Posterior cingulate gyrus (tissue), 11 donors: ENCODE measurements at regions not wholly inside any gene's neighbourhood (a gene's known extent, or its start where the extent isn't known, plus 50 kb on each side); places are given as distances from the start of the nearest gene placed in this dataset.
A peak's percentile ranks its signal among the peaks of the same experiment; 100 is the strongest.
"Not testable (repeated sequence)": the region's sequence is repeated elsewhere in the genome, so short reads cannot be mapped to it uniquely, and the experiment has no call there.

Source experiments
- DNase-seq, 10 donors: peaks; one replicate each; pipeline versions ENCODE4 v3.0.0 to v3.0.0-alpha.2; 2020 to 2021; ENCODE audit warnings: mixed read lengths in 3 of 10
- intact Hi-C: fragments of 100-400 bp; cut with DNase I; formaldehyde crosslinking; loops from one replicate; pipeline ENCODE4 v1.15.1; 2023

DNA sequence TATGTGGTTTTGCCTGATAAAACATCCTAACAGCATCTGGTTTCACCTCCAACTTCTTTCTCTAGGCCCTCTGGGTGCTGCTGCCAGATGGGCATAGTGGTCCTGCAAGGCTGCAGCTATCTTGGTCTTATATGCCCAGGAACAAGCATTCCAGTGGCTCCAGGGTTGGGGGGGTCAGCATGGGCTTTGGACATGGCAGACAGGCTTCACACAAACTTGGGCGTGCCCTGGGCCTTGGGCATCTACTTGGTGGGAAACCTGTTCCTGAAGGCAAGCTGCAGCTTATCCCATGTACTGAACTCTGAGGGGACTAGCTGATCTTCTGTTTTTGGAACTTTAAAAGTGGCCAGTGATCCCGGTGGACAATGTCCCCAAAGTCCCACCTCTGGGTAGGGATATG lies 54.9 kb upstream of the ZNF678 start:
- peak in 1 of 10 donors; percentile 61 for DNase-seq
- intact Hi-C loops = no loop called here

DNA sequence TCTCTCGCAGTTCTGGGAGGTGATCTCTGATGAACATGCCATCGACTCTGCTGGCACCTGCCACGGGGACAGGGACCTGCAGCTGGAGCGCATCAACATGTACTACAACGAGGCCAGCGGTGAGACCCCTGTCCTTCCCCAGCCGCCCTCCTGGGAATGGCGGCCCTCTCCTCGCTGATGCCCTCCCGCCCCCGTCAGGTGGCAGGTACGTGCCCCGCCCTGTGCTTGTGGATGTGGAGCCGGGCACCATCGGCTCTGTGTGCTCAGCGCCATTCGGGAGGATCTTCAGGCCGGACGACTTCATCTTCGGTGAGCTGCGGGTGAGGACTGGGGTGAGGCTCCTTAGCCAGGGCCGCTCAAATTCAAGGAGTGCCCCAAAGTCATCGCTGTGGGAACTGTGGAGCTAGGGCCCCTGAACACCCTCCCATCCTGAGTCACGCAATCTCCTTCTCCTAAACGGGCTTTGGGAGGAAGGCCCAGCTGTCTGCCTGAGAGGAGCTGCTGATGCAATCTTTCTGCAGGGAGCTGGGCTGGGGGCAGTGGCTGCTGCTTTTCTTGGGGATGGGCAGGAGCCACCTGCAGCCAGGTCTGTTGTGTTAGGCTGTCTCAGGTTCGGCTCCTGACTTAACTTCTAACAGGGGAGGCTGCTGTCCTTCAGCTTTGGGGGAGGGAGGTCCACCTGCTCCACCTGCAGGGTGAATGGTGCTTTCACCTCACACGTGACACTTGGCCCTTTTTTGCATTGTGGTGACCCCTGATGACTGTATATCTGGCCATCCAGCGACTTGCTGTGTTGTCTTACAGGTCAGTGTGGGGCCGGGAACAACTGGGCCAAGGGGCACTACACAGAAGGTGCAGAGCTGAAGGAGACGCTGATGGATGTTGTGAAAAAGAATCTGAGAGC lies 56.6 kb upstream of the ZNF678 start:
- intact Hi-C loops, DNase-seq: not testable (repeated sequence)

DNA sequence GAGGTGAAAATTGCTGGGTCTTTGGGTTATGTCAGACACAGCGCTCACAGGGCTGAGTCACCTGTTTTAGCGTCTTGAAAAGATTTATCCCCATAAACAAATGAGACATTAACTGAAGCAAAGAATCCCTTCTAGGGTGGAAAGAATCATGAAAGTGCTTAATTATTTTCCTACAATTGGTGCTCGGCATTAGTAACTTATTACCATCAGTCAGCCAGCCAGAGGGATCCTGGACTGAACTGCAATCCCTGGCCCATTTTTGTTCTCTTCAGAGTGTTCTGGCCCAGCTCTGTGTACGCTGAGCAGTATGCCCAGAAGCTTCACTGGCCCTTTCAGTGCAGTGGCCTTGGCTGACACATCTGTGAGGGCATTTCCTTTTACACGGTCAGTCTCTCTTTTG lies 67.3 kb upstream of the ZNF678 start:
- intact Hi-C loops, DNase-seq: not testable (repeated sequence)

DNA sequence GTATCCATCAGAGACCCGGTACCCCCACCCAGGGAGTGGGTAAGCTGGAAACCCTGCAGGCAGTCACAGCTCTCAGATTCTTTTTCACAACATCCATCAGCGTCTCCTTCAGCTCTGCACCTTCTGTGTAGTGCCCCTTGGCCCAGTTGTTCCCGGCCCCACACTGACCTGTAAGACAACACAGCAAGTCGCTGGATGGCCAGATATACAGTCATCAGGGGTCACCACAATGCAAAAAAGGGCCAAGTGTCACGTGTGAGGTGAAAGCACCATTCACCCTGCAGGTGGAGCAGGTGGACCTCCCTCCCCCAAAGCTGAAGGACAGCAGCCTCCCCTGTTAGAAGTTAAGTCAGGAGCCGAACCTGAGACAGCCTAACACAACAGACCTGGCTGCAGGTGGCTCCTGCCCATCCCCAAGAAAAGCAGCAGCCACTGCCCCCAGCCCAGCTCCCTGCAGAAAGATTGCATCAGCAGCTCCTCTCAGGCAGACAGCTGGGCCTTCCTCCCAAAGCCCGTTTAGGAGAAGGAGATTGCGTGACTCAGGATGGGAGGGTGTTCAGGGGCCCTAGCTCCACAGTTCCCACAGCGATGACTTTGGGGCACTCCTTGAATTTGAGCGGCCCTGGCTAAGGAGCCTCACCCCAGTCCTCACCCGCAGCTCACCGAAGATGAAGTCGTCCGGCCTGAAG lies 69.3 kb upstream of the ZNF678 start:
- intact Hi-C loops, DNase-seq: not testable (repeated sequence)

DNA sequence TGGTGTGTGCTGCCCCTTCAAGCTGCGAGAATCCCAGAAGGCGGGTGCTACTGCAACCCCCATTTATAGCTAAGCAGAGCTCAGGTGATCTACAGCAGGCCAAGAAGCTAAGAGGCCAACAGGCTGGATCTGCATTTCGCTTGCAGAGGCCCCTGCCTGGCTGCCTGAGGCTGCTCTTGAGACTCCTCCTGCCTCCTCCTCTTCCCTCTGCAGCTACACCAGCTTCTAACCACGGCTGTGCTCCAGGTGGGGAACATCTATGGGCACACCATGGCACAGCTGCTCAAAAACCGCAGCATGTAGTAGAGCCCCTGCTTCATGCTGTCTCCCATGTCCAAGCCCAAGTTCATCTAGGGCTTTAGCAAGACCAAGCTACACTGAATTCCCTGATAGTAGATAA lies 72.9 kb upstream of the ZNF678 start:
- DNase-seq = no peak
- intact Hi-C loops = no loop called here

DNA sequence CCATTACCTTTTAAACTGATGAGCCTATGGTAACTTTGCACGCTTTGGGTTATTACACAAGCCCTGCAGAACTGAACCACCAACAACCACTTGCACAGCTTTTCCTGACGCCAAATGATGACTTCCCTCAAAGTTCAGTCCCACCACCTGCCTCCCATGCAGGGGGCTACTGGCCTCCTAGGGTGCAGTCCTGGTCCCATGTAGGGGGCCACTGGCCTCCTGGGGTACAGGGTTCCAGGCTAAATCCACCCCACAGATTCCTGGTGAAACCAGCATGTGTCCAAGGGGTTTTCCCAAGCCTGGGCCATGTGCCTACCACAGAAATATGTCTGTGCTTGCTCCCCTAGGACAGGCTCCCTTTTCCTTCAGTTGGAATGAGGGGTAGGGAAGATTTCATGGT lies 73.4 kb upstream of the ZNF678 start:
- no peak for DNase-seq

DNA sequence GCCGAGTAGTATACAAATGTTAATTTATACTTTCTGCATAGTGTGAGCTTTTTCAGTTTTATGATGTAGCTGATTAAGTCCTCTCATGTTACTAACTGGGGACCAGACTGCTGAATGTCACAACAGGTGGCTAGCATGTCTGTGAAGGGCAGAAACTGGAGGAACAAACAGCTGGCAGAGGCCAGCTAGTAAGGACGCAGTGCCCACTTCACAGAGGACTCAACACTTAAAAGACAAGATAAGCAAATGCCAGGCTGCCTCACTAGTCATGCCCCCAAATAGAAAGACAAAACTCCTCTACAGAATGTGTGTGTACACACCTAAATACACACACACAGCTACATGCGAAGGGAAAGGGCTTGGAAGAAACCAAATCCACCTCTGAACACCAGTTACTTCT lies 73.8 kb upstream of the ZNF678 start:
- no peak for DNase-seq
- intact Hi-C loops = no loop called here

More for the DNA sequence above, 73.4 kb upstream of the ZNF678 start:
- intact Hi-C loops = no loop called here

DNA sequence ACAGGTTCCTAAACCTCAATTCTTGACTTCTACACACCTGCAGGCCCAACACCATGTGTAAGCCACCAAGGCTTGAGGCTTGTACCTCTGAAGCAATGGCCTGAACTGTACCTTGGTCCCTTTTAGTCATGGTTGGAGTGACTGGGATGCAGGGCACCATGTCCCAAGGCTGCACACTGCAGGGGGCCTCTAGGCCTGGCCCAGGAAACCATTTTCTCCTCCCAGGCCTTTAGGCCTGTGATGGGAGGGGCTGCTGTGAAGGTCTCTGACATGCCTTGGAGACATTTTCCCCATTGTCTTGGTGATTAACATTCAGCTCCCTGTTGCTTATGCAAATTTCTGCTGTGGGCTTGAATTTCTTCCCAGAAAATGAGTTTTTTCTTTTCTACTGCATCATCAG lies 75.8 kb upstream of the ZNF678 start:
- DNase-seq = no peak
- intact Hi-C loops = no loop called here

DNA sequence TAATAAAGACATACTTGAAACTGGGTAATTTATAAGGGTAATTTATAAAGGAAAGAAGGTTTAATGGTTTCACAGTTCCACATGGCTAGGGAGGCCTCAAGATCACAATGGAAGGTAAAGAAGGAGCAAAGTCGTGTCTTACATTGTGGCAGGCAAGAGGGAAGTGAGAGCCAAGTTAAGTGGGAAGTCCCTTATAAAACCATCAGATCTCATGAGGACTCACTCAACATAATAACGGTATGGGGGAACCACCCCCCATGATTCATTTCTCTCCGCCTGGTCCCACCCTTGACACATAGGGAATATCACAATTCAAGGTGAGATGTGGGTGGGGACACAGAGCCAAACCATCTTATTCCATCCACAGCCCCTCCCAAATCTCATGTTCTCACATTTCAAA lies 76.8 kb upstream of the ZNF678 start:
- intact Hi-C loops = no loop called here
- no peak for DNase-seq

DNA sequence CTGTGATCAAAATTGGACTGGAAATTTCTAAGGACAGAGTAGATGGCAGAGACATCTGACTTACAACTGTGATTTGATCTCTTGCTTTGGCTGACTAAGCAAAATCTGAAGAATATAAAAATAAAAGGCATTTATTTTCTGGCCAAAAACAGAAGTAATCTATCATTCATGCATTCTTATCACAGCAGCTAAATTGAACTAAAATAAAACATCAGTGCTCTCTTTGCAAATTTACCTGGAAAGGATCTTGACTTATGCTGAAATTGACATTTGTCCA lies 81.4 kb upstream of the ZNF678 start:
- DNase-seq = no peak
- intact Hi-C loops = no loop called here

DNA sequence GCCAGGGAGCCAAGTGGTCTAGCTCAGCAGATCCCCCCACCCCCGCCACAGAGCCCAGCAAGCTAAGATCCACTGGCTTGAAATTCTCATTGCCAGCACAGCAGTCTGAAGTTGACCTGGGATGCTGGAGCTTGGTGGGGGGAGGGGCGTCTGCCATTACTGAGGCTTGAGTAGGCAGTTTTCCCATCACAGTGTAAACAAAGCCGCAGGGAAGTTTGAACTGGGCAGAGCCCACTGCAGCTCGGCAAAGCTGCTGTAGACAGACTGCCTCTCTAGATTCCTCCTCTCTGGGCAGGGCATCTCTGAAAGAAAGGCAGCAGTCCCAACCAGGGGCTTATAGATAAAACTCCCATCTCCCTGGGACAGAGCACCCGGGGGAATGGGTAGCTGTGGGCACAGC lies 89.3 kb upstream of the ZNF678 start:
- DNase-seq, intact Hi-C loops: not testable (repeated sequence)

DNA sequence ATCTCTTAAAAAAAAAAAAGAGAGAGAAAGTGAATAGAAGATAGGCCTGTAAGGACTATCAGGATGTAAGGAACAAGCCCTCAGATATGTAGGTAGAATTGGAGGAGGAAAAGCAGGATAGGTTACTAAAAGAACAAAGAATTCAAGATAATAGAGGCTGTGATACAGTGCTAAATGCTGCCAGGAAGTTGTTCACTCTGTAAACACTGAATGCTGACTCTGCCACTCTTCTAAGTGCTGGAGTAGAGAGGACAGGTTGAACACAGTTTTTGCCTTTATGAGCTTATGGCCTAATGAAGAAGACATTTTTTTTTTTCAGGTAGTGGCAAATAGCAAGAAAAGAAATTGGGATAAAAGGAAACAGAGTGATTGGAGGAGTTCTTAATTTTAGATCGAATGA lies 90.6 kb upstream of the ZNF678 start:
- intact Hi-C loops = no loop called here

DNA sequence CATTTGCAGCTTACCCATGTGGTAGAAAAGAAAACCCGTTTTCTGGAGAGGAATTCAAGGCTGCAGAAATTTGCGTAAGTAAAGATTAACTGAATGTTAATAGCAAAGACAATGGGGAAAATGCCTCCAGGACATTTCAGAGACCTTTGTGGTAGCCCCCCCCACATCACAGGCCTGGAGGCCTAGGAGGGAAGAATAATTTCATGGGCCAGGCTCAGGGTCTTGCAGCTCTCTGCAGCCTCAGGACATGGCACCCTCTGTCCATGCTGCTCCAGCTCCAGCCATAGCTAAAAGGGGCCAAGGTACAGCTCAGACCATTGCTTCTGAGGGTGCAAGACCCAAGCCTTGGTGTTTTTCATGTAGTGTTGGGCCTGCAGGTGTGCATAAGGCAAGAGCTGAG lies 92.7 kb upstream of the ZNF678 start:
- no peak for DNase-seq
- intact Hi-C loops = no loop called here

More for the DNA sequence above, 90.6 kb upstream of the ZNF678 start:
- DNase-seq = no peak

DNA sequence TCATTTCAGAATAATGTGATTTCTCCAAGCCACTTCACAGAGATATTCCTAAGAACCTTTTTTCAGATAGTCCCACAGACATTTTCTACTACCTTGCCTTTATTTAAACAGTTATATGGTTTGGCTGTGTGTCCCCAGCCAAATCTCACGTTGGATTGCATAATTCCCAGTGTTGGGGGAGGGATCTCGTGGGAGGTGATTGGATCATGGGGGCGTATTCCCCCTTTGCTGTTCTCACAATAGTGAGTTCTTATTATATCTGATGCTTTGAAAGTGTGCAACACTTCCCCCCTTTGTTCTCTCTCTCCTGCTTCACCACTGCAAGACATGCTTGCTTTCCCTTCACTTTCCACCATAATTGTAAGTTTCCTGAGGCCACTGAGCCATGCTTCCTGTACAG lies 93.6 kb upstream of the ZNF678 start:
- DNase-seq = no peak
- intact Hi-C loops = no loop called here

DNA sequence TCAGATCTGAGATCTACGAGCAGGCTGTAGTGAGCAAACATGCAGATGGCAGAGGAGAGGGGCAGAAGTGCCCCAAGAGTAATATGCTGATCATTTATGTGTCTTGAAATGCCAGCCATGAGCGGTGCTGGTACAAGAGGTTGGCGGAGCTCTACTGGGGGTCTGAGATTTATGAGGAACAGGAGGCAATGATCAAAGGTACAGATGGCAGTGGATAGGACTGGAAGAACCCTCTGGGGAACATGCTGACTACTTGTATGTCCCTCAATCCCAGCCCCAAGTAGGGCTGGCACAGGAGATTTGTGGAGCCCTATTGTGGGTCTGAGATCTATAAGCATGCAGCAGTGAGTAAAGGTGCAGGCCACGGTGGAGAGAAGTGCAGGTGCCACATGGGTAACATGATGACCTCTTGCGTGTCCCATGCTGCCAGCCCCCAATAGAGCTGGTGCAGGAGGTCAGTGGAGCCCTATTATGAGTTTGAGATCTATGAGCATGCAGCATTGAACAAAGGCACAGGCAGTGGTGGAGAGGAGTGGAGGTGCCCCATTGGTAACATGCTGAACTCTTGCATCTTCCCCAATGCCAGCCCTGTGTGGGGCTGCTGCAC lies 97.2 kb upstream of the ZNF678 start:
- intact Hi-C loops = no loop called here
- no peak for DNase-seq

DNA sequence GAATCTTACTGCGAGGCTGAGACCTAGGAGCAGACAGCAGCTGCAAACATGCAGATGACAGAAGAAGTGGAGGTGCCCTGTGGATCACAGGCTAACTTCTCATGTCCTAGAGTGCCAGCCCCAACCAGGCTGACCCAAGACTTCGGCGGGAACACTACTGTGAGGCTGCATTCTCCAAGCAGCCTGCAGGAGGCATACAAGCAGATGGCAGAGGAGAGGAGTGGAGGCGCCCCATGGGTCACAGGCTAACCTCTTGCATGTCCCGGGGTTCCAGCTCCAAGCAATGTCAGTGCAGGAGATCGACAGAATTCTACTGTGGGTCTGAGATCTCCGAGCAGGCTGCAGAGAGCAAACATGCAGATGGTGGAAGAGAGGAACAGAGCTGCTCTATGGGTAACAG lies 98.1 kb upstream of the ZNF678 start:
- intact Hi-C loops = no loop called here
- DNase-seq = no peak

DNA sequence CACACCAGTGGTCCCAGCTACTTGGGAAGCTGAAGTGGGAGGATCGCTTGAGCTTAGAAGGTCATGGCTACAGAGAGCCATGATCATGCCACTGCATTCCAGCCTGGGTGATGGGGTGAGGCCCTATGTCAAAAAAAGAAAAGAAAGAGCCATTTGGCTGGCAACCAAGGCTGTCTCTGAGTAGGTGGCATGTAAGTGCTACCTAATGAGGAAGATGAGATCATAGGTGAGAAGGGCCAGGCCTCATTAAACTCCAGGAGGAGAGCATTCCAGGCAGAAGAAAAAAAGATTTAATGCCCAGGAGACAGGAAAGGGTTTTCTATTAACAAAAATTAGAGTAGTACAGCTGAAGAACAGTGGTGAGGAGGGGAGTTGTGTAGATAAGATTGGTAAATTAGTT lies 103.4 kb upstream of the ZNF678 start:
- intact Hi-C loops = no loop called here
- DNase-seq = no peak

DNA sequence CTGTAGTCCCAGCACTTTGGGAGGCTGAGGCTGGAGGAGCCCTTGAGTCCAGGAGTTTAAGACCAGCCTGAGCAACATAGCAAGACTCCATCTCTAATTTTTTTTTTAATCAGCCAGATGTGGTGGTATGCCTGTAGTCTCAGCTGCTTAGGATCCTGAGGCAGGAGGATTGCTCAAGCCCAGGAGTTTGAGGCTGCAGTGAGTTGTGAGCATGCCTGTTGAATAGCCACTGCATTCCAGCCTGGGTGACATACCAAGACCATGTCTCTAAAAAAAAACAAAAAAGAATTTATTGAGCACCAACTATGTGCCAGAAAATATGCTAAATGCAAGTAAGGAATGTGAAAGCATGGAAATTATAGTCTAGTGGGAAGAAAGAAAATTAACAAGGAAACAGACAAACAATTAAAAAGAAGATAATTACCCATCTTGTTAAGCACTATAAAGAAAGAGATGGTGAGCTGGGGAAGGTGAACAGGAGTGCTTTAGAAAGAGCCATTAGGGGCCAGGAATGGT lies 104.0 kb upstream of the ZNF678 start:
- intact Hi-C loops = no loop called here
- DNase-seq = no peak

DNA sequence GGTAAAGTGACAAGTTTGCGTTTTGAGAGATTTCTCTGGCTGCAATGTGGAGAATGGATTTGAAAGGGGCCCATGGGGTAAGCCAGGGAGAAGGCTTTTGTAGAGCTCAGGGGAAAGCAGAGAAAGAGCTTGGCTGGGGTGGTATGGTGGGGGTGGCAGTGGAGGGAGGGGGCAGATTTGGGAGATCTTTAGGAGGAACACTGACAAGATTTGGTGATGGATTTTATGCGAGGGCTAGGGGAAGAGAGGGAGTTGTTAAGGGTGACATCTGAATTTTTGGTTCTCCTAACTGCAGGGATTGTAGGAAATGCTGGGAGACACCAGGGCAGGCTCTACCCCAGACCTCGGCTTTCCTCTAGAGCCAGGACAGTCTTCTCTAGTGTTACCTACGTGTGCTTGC lies 108.7 kb upstream of the ZNF678 start:
- intact Hi-C loops = no loop called here
- no peak for DNase-seq

DNA sequence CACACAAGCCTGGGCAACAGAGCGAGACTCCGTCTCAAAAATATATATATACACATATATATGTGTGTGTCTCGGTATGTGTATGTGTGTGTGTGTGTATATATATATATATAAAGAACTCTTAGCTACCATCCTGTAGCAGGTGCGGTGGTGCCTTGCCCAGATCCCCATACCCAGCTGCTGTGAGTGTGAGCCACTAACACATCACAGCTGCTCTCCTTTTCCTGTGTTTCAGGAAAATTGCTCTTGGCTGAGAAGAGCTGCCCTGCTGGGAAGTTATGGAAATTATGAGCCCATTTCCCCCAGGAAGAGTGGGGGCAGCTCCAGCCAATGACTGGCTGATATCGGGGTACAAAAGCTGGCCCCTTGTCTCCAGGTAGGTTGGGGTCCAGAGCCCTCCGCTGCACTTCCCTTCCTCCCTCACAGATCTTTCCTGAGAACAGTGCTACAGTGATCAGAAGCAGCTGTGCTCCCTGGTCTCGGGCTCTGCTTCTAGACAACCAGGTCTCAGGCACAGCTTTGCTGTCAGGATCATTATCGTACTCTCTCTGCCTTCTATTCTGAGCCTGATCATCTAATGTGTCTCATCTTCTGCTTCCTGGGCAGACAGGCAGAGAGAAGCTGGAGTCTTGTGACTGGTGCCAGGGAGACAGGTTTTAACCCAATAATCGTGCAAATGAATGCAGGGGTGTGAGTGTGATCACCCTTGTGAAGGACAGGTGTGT lies 109.6 kb upstream of the ZNF678 start:
- no peak for DNase-seq
- intact Hi-C loops = no loop called here

DNA sequence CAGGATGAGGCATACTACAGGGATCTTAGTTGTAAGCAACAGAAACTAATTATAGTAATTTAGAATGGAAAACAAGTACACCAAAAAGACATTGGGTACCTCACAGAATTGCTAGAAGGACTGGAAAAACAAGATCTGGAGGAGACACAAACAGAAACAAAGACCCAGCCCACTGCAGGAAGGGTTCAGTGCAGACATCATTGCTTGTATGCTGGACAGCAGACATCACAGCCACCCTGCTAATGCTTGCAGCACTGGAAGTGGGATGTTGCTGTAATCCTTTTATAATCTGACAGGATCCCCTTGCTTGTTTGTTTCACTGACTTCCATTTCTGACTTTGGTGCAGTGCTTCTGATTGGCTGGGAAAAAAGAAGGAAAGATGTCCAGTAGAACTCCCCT lies 111.4 kb upstream of the ZNF678 start:
- intact Hi-C loops = no loop called here
- no peak for DNase-seq
